HepG2 (cell line): ENCODE measurements at regions not wholly inside any gene's neighbourhood (a gene's known extent, or its start where the extent isn't known, plus 50 kb on each side); places are given as distances from the start of the nearest gene placed in this dataset.

Experiments
- BRCA1 ChIP-seq: sonication (generic); formaldehyde crosslinking; IDR thresholded peaks from 2 replicates; pipeline ENCODE4 v1.4.0; 2020; ENCODE audit warnings: missing genetic modification reagents
- SRF ChIP-seq: IDR thresholded peaks from 2 replicates; pipeline ENCODE4 v1.6.1; 2011; ENCODE audit warnings: mild to moderate bottlenecking, low read depth, low read length, moderate library complexity
- TF ChIP-seq, protein P1 (sequence below): sonication (generic); formaldehyde crosslinking; IDR thresholded peaks from 2 replicates; pipeline ENCODE4 v1.5.0; 2020; ENCODE audit warnings: mild to moderate bottlenecking, missing genetic modification reagents, moderate library complexity

DNA sequence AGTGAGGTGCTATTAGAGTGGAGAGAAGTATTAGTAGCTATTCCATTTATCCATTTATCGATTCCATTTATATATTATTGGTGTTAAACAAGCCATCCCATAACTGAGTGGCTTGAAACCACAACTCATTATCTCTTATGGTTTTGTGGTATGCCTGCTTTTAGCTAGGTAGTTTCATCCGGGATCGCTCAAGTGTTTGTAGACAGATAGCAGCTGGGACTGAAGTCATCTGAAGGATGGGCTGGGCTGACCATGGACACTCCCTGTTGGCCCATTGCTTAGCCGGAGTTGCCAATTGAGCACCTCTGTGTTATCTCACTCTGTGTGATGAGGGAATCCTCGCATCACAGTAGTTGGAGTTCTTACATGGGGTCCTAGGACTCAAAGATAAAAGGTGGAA lies 622.5 kb downstream of the PLA2G4A start:
- no peak for TF ChIP-seq SRF
- no peak for TF ChIP-seq BRCA1 (CRISPR knock-in tag)
- TF ChIP-seq, protein P1, sequence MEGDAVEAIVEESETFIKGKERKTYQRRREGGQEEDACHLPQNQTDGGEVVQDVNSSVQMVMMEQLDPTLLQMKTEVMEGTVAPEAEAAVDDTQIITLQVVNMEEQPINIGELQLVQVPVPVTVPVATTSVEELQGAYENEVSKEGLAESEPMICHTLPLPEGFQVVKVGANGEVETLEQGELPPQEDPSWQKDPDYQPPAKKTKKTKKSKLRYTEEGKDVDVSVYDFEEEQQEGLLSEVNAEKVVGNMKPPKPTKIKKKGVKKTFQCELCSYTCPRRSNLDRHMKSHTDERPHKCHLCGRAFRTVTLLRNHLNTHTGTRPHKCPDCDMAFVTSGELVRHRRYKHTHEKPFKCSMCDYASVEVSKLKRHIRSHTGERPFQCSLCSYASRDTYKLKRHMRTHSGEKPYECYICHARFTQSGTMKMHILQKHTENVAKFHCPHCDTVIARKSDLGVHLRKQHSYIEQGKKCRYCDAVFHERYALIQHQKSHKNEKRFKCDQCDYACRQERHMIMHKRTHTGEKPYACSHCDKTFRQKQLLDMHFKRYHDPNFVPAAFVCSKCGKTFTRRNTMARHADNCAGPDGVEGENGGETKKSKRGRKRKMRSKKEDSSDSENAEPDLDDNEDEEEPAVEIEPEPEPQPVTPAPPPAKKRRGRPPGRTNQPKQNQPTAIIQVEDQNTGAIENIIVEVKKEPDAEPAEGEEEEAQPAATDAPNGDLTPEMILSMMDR (CRISPR knock-in tag) = no peak
